ENCODE measurements at regions not wholly inside any gene's neighbourhood (a gene's known extent, or its start where the extent isn't known, plus 50 kb on each side); places are given as distances from the start of the nearest gene placed in this dataset.
"Not testable (repeated sequence)": the region's sequence is repeated elsewhere in the genome, so short reads cannot be mapped to it uniquely, and the experiment has no call there.

- FAIRE-seq (no peak), DNase-seq (ENCODE audit: low spot score) (no peak)
These were observed 480.3 kb upstream of the TYRP1 start for GRCh38 chr9:12212860-12213259.

- DNase-seq (ENCODE audit: low spot score): no peak
- no peak for FAIRE-seq
These were observed 471.7 kb upstream of the TYRP1 start for GRCh38 chr9:12221470-12221869.

GRCh38 chr9:12224449-12224848 is 468.7 kb upstream of the TYRP1 start:
- no peak for DNase-seq (ENCODE audit: low spot score)
- no peak for FAIRE-seq

- FAIRE-seq: no peak
These were observed 462.5 kb upstream of the TYRP1 start for GRCh38 chr9:12230708-12231107.

GRCh38 chr9:12231832-12232231 is 461.4 kb upstream of the TYRP1 start:
- DNase-seq (ENCODE audit: low spot score): no peak
- no peak for FAIRE-seq

More at GRCh38 chr9:12230708-12231107, 462.5 kb upstream of the TYRP1 start:
- no peak for DNase-seq (ENCODE audit: low spot score)

- FAIRE-seq (no peak), DNase-seq (ENCODE audit: low spot score) (no peak)
These were observed 460.3 kb upstream of the TYRP1 start for GRCh38 chr9:12232836-12233235.

GRCh38 chr9:12253941-12254340 is 439.2 kb upstream of the TYRP1 start:
- FAIRE-seq: no peak

GRCh38 chr9:12266758-12267157 is 426.4 kb upstream of the TYRP1 start:
- no peak for FAIRE-seq
- DNase-seq (ENCODE audit: low spot score): no peak

More at GRCh38 chr9:12253941-12254340, 439.2 kb upstream of the TYRP1 start:
- DNase-seq (ENCODE audit: low spot score): no peak

- FAIRE-seq (no peak), DNase-seq (ENCODE audit: low spot score) (no peak)
These were observed 421.7 kb upstream of the TYRP1 start for GRCh38 chr9:12271421-12271891.

GRCh38 chr9:12272471-12273120 is 420.6 kb upstream of the TYRP1 start:
- FAIRE-seq (no peak), DNase-seq (ENCODE audit: low spot score) (no peak)

- DNase-seq (ENCODE audit: low spot score) (no peak), FAIRE-seq (no peak)
These were observed 418.6 kb upstream of the TYRP1 start for GRCh38 chr9:12274577-12274976.

GRCh38 chr9:12276505-12276904 is 416.7 kb upstream of the TYRP1 start:
- DNase-seq (ENCODE audit: low spot score): no peak
- no peak for FAIRE-seq

GRCh38 chr9:12289711-12290110 is 403.5 kb upstream of the TYRP1 start:
- DNase-seq (ENCODE audit: low spot score): no peak
- FAIRE-seq: no peak

- DNase-seq (ENCODE audit: low spot score): no peak
These were observed 402.9 kb upstream of the TYRP1 start for GRCh38 chr9:12290166-12290869.

GRCh38 chr9:12305211-12305610 is 388.0 kb upstream of the TYRP1 start:
- DNase-seq (ENCODE audit: low spot score) (no peak), FAIRE-seq (no peak)

More at GRCh38 chr9:12290166-12290869, 402.9 kb upstream of the TYRP1 start:
- FAIRE-seq: no peak

GRCh38 chr9:12314589-12314988 is 378.6 kb upstream of the TYRP1 start:
- no peak for DNase-seq (ENCODE audit: low spot score)
- FAIRE-seq: no peak

- FAIRE-seq (no peak), DNase-seq (ENCODE audit: low spot score) (no peak)
These were observed 374.2 kb upstream of the TYRP1 start for GRCh38 chr9:12318732-12319685.

- DNase-seq (ENCODE audit: low spot score) (no peak), FAIRE-seq (no peak)
These were observed 363.6 kb upstream of the TYRP1 start for GRCh38 chr9:12329623-12329985.

- not testable (repeated sequence) for DNase-seq (ENCODE audit: low spot score); FAIRE-seq
These were observed 359.2 kb upstream of the TYRP1 start for GRCh38 chr9:12333966-12334365.

GRCh38 chr9:12350775-12351174 is 342.4 kb upstream of the TYRP1 start:
- DNase-seq (ENCODE audit: low spot score): no peak
- FAIRE-seq: no peak

- no peak for FAIRE-seq
- DNase-seq (ENCODE audit: low spot score): no peak
These were observed 341.7 kb upstream of the TYRP1 start for GRCh38 chr9:12351293-12352044.
